A549 (cell line): ENCODE measurements at regions not wholly inside any gene's neighbourhood (a gene's known extent, or its start where the extent isn't known, plus 50 kb on each side); places are given as distances from the start of the nearest gene placed in this dataset.

Source experiments
- JUNB ChIP-seq: fragments of >200 bp; sonication (Bioruptor Twin); formaldehyde crosslinking; IDR thresholded peaks from 2 replicates; pipeline ENCODE4 v1.6.1; 2016
- RAD21 ChIP-seq, 2 experiments: fragments of >200 bp in 1 of 2; sonication (Bioruptor Twin) in 1 of 2; formaldehyde crosslinking in 1 of 2; IDR thresholded peaks in 1 of 2; conservative IDR thresholded peaks in 1 of 2; 2 replicates in 1 of 2; 3 replicates in 1 of 2; pipeline ENCODE4 v1.6.1; 2012 to 2018; ENCODE audit warnings: inconsistent platforms in 1 of 2
- TFCP2L1 ChIP-seq: fragments of 250-450 bp; sonication (Bioruptor Pico); IDR thresholded peaks from 2 replicates; pipeline ENCODE4 v1.5.0; 2021; ENCODE audit warnings: mild to moderate bottlenecking
- TF ChIP-seq, protein P1 (sequence below): fragments of >200 bp; sonication (Bioruptor Twin); formaldehyde crosslinking; IDR thresholded peaks from 3 replicates; pipeline ENCODE4 v1.5.1; 2016

- TF ChIP-seq TFCP2L1 (CRISPR knock-in tag), result no peak
- TF ChIP-seq, protein P1, sequence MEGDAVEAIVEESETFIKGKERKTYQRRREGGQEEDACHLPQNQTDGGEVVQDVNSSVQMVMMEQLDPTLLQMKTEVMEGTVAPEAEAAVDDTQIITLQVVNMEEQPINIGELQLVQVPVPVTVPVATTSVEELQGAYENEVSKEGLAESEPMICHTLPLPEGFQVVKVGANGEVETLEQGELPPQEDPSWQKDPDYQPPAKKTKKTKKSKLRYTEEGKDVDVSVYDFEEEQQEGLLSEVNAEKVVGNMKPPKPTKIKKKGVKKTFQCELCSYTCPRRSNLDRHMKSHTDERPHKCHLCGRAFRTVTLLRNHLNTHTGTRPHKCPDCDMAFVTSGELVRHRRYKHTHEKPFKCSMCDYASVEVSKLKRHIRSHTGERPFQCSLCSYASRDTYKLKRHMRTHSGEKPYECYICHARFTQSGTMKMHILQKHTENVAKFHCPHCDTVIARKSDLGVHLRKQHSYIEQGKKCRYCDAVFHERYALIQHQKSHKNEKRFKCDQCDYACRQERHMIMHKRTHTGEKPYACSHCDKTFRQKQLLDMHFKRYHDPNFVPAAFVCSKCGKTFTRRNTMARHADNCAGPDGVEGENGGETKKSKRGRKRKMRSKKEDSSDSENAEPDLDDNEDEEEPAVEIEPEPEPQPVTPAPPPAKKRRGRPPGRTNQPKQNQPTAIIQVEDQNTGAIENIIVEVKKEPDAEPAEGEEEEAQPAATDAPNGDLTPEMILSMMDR, result no peak
- TF ChIP-seq JUNB, result no peak
- no peak for TF ChIP-seq RAD21 (conservative IDR thresholded peaks at IDR 0.05 in 1 of 2, IDR thresholded peaks at IDR 0.05 in 1 of 2)
Observed at GRCh38 chr16:63349961-63350360, 1313.7 kb upstream of the CDH8 start.
